IMR-90 (cell line): ENCODE measurements at regions not wholly inside any gene's neighbourhood (a gene's known extent, or its start where the extent isn't known, plus 50 kb on each side); places are given as distances from the start of the nearest gene placed in this dataset.

Experiments
- ATAC-seq: fragments of 200-7000 bp; cut with Tn5 transposase; 2 replicates; pipeline ENCODE4 v1.9.1; 2020; ENCODE audit warnings: low read depth, mild to moderate bottlenecking, moderate library complexity
- BruUV-seq: library from RNA; stranded (reverse); fragments of 400-500 nt; replicated peaks from 2 replicates; lab custom pipeline; 2021; lab: Mats Ljungman, UMichigan
- CTCF ChIA-PET: fragments of 300-600 bp; formaldehyde crosslinking; extraction: SDS; loops from one replicate; lab custom pipeline; 2021; ENCODE audit warnings: antibody characterized with exemption; lab: Yijun Ruan, JAX
- POLR2A ChIA-PET: fragments of 300-600 bp; sonication (Branson Sonifier 250); formaldehyde crosslinking; loops from one replicate; lab custom pipeline; 2022; ENCODE audit warnings: antibody characterized with exemption; ENCODE audit not compliant: unreplicated experiment; lab: Charles Lee
- DNase-seq: peaks from one replicate; pipeline ENCODE4 v3.0.0; 2013
- H2AFZ ChIP-seq: replicated peaks from 2 replicates; pipeline ENCODE3; 2013; ENCODE audit warnings: low read length, mild to moderate bottlenecking; ENCODE audit not compliant: poor library complexity
- H2AK5ac ChIP-seq: 2 replicates; pipeline ENCODE4 v1.6.1; 2013; ENCODE audit warnings: low read depth, low read length, inconsistent platforms
- H2AK9ac ChIP-seq: replicated peaks from 2 replicates; pipeline ENCODE3; 2013; ENCODE audit warnings: mild to moderate bottlenecking, low read depth, low read length, moderate library complexity; ENCODE audit not compliant: poor library complexity
- H2BK120ac ChIP-seq: 2 replicates; pipeline ENCODE4 v1.6.1; 2013; ENCODE audit warnings: low read depth, low read length, inconsistent platforms
- H2BK15ac ChIP-seq: 3 replicates; pipeline ENCODE4 v1.6.1; 2013; ENCODE audit warnings: low read depth, low read length, inconsistent platforms
- H2BK20ac ChIP-seq: 2 replicates; pipeline ENCODE4 v1.6.1; 2013; ENCODE audit warnings: low read depth, mild to moderate bottlenecking, inconsistent platforms, low read length, moderate library complexity
- H2BK5ac ChIP-seq: 2 replicates; pipeline ENCODE4 v1.6.1; 2013; ENCODE audit warnings: mild to moderate bottlenecking, low read depth, low read length, inconsistent platforms; ENCODE audit not compliant: poor library complexity, severe bottlenecking
- H3K14ac ChIP-seq: replicated peaks from 2 replicates; pipeline ENCODE4 v1.6.1; 2013; ENCODE audit warnings: low read depth, low read length, inconsistent platforms
- H3K18ac ChIP-seq: 2 replicates; pipeline ENCODE4 v1.6.1; 2013; ENCODE audit warnings: low read depth, low read length, control low read depth
- H3K23ac ChIP-seq: 2 replicates; pipeline ENCODE4 v1.6.1; 2013; ENCODE audit warnings: low read depth, low read length, inconsistent platforms
- H3K27ac ChIP-seq: 2 replicates; pipeline ENCODE4 v1.5.1; 2013; ENCODE audit warnings: mild to moderate bottlenecking, control low read depth, low read length; ENCODE audit not compliant: insufficient read depth
- H3K27me3 ChIP-seq: 2 replicates; pipeline ENCODE4 v1.6.1; 2013; ENCODE audit warnings: low read length; ENCODE audit not compliant: control insufficient read depth, insufficient read depth
- H3K36me3 ChIP-seq: 2 replicates; pipeline ENCODE4 v1.6.1; 2013; ENCODE audit warnings: low read length, mixed read lengths; ENCODE audit not compliant: control insufficient read depth, insufficient read depth
- H3K4ac ChIP-seq: 2 replicates; pipeline ENCODE4 v1.6.1; 2013; ENCODE audit warnings: low read depth, low read length, inconsistent platforms
- H3K4me1 ChIP-seq: 2 replicates; pipeline ENCODE4 v1.6.1; 2013; ENCODE audit warnings: low read length, mixed read lengths; ENCODE audit not compliant: control insufficient read depth, insufficient read depth
- H3K4me2 ChIP-seq: 2 replicates; pipeline ENCODE4 v1.6.1; 2013; ENCODE audit warnings: low read depth, mild to moderate bottlenecking, control low read depth, low read length, moderate library complexity
- H3K4me3 ChIP-seq: 2 replicates; pipeline ENCODE4 v1.5.1; 2013; ENCODE audit warnings: low read depth, mild to moderate bottlenecking, control low read depth, low read length, moderate library complexity; ENCODE audit not compliant: insufficient read depth
- H3K56ac ChIP-seq: 2 replicates; pipeline ENCODE4 v1.6.1; 2013; ENCODE audit warnings: low read length, inconsistent platforms; ENCODE audit not compliant: insufficient read depth; ENCODE audit errors: extremely low read depth
- H3K79me1 ChIP-seq, 2 experiments: 2 replicates each; pipeline ENCODE4 v1.6.1; 2013; ENCODE audit warnings: low read length in 2 of 2, inconsistent platforms in 1 of 2, low read depth in 1 of 2
- H3K9ac ChIP-seq: 2 replicates; pipeline ENCODE4 v1.6.1; 2013; ENCODE audit warnings: low read depth, low read length, control low read depth
- H3K9me1 ChIP-seq: 2 replicates; pipeline ENCODE4 v1.6.1; 2013; ENCODE audit warnings: low read length, inconsistent platforms; ENCODE audit not compliant: insufficient read depth
- H3K9me3 ChIP-seq: 2 replicates; pipeline ENCODE4 v1.6.1; 2013; ENCODE audit warnings: low read length; ENCODE audit not compliant: control insufficient read depth, insufficient read depth
- H4K20me1 ChIP-seq: 2 replicates; pipeline ENCODE4 v1.6.1; 2013; ENCODE audit warnings: low read length, inconsistent platforms; ENCODE audit not compliant: insufficient read depth
- H4K5ac ChIP-seq: 2 replicates; pipeline ENCODE4 v1.6.1; 2013; ENCODE audit warnings: mild to moderate bottlenecking, low read depth, low read length, control low read depth
- H4K8ac ChIP-seq, 2 experiments: 2 replicates each; pipeline ENCODE4 v1.6.1; 2013; ENCODE audit warnings: low read depth in 2 of 2, low read length in 2 of 2, control low read depth in 1 of 2, inconsistent platforms in 1 of 2
- H4K91ac ChIP-seq: 2 replicates; pipeline ENCODE4 v1.6.1; 2013; ENCODE audit warnings: low read depth, low read length, inconsistent platforms; ENCODE audit not compliant: insufficient read depth
- BHLHE40 ChIP-seq: fragments of 150-350 bp; IDR thresholded peaks from 2 replicates; pipeline ENCODE4 v1.6.1; 2016; ENCODE audit warnings: mild to moderate bottlenecking, low read depth, low read length
- CEBPB ChIP-seq: IDR thresholded peaks from 2 replicates; pipeline ENCODE4 v1.6.1; 2012; ENCODE audit warnings: low read depth, low read length, improper control_type of control experiment
- CHD1 ChIP-seq: IDR thresholded peaks from 2 replicates; pipeline ENCODE4 v1.6.1; 2012; ENCODE audit warnings: low read depth, low read length, improper control_type of control experiment
- CTCF ChIP-seq: conservative IDR thresholded peaks from 2 replicates; pipeline ENCODE4 v1.5.1; 2012; ENCODE audit warnings: mild to moderate bottlenecking, low read depth, low read length, improper control_type of control experiment
- MAFK ChIP-seq: IDR thresholded peaks from 2 replicates; pipeline ENCODE4 v1.6.1; 2012; ENCODE audit warnings: low read depth, low read length, improper control_type of control experiment
- MXI1 ChIP-seq: IDR thresholded peaks from 2 replicates; pipeline ENCODE4 v1.6.1; 2012; ENCODE audit warnings: low read depth, mild to moderate bottlenecking, low read length, moderate library complexity, borderline replicate concordance
- NFE2L2 ChIP-seq: fragments of 150-350 bp; IDR thresholded peaks from 2 replicates; pipeline ENCODE4 v1.6.1; 2016; ENCODE audit warnings: low read depth, mild to moderate bottlenecking, low read length
- WGBS, 2 experiments: methylation state at CpG; one replicate each; pipeline versions ENCODE4 v1.1.5 to v1.1.7; 2013; ENCODE audit warnings: missing lambda C conversion rate in 2 of 2; ENCODE audit not compliant: insufficient read length in 1 of 2; ENCODE audit errors: extremely low coverage in 2 of 2; 5-methylcytosine and 5-hydroxymethylcytosine counted together
- dilution Hi-C: fragments of 300-500 bp; cut with HindIII; formaldehyde crosslinking; loops from one replicate; pipeline ENCODE4 v1.14.3; 2018; ENCODE audit warnings: low sequenced_read_pairs; ENCODE audit not compliant: unreplicated experiment
- in situ Hi-C: fragments of 300-500 bp; cut with MboI; formaldehyde crosslinking; loops from 3 replicates; pipeline ENCODE4 v1.14.3; 2019; ENCODE audit warnings: low sequenced_read_pairs, inconsistent platforms, mixed read lengths
- intact Hi-C: fragments of 100-400 bp; cut with micrococcal nuclease; formaldehyde crosslinking; loops from 2 replicates; pipeline ENCODE4 v1.10.0; 2022

GRCh38 chr2:147636886-147637285 lies 207.9 kb upstream of the ACVR2A start:
- no peak overlapping the region for H2AK5ac ChIP-seq
- no peak overlapping the region for H2AK9ac ChIP-seq
- H3K56ac ChIP-seq: no peak overlapping the region
- no TSS peak for BruUV-seq
- H2AFZ ChIP-seq: no peak overlapping the region
- no peak for ATAC-seq
- in situ Hi-C loops (no loop called here), dilution Hi-C loops (no loop called here), intact Hi-C loops (no loop called here)
- ChIA-PET CTCF (no interaction called here), POLR2A (no interaction called here)
- H4K8ac ChIP-seq: no peak overlapping the region
- DNase-seq: no peak
- no CpG with 5 or more reads among the region's 3 CpGs for WGBS, 2 experiments
- H3K4ac ChIP-seq: no peak overlapping the region
- H4K20me1 ChIP-seq: no peaks in the 10 kb centered on the region
- H2BK15ac ChIP-seq: no peak overlapping the region
- no peak overlapping the region for H3K4me3 ChIP-seq
- H2BK5ac ChIP-seq: no peak overlapping the region
- H4K91ac ChIP-seq: no peak overlapping the region
- no peak overlapping the region for H3K14ac ChIP-seq
- H3K9me3 ChIP-seq: no peaks in the 10 kb centered on the region
- no peak overlapping the region for H4K5ac ChIP-seq
- no peak overlapping the region; the same call in 1 of the 2 replicates for H3K27ac ChIP-seq
- H2BK120ac ChIP-seq: no peak overlapping the region
- no peak overlapping the region for H3K23ac ChIP-seq
- TF ChIP-seq MXI1 (no peak), CTCF (no peak), BHLHE40 (no peak), MAFK (no peak), NFE2L2 (no peak), CHD1 (no peak), CEBPB (no peak)
- no peaks in the 10 kb centered on the region for H3K9me1 ChIP-seq
- no peaks in the 10 kb centered on the region for H3K79me1 ChIP-seq
- H3K27me3 ChIP-seq: no peaks in the 10 kb centered on the region; the same call in 1 of the 2 replicates
- H2BK20ac ChIP-seq: no peak overlapping the region
- H3K18ac ChIP-seq: no peak overlapping the region
- H3K9ac ChIP-seq: no peak overlapping the region
- H3K4me1 ChIP-seq: peaks cover 3% of the 10 kb centered on the region; the same call in 1 of the 2 replicates
- no peak overlapping the region; the same call in 1 of the 2 replicates for H3K4me2 ChIP-seq
- H3K36me3 ChIP-seq: no peaks in the 10 kb centered on the region
